GM21447 (cell line): ENCODE measurements at regions not wholly inside any gene's neighbourhood (a gene's known extent, or its start where the extent isn't known, plus 50 kb on each side); places are given as distances from the start of the nearest gene placed in this dataset.
"Not testable (repeated sequence)": the region's sequence is repeated elsewhere in the genome, so short reads cannot be mapped to it uniquely, and the experiment has no call there.

ENCODE experiments used
- ATAC-seq: cut with Tn5 transposase; IDR thresholded peaks from one replicate; pipeline ENCODE4 v1.9.1; 2021; ENCODE audit not compliant: unreplicated experiment

DNA sequence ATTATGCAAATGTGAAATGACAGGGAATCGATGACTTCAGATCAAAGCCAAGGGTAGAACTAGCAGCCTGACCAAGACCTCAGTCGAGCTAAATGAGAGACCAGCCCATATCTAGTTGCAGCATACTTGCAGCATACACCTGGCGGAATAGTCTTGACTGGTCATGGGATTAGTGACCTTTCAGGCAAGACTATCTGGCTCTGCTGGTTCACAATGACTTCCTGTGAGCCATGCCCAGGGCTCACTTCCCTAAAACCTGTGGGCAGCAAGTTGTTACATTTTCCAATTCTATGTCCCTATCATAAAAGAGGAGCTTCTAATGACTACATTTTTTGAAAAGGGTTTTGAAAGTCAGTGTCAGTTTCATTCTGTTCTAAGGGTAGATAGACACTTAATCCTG is 1624.9 kb upstream of the CELF4 start:
- ATAC-seq = no peak

DNA sequence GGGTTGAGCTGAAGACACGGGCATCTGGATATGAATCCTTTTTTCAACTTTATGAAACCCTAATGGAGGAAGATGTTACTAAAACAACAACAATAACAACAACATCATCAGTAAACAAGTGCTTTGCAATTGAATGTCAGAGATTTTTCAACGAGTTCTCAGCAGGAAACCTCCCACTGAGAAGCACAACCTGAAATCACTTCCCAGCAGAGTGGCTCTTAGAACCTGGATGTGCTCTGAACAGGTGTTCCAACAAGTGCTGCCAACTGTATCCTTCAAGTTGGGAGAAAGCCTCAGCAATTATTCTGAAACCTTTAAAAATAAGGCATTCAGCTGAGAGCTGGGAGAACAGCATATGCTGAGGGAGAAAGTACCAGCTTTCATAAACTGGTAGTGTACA is 1622.7 kb upstream of the CELF4 start:
- ATAC-seq = no peak

- no peak for ATAC-seq
Measured at GRCh38 chr18:39186008-39186407, 1620.4 kb upstream of the CELF4 start.

GRCh38 chr18:39184176-39184575 is 1618.6 kb upstream of the CELF4 start:
- no peak for ATAC-seq

- no peak for ATAC-seq
Measured at GRCh38 chr18:39178166-39178565, 1612.6 kb upstream of the CELF4 start.

GRCh38 chr18:39172695-39173421 is 1607.3 kb upstream of the CELF4 start:
- ATAC-seq = no peak

- no peak for ATAC-seq
Measured at GRCh38 chr18:39168723-39169122, 1603.1 kb upstream of the CELF4 start.

GRCh38 chr18:39167990-39168389 is 1602.4 kb upstream of the CELF4 start:
- no peak for ATAC-seq

- no peak for ATAC-seq
Measured at GRCh38 chr18:39166776-39167175, 1601.2 kb upstream of the CELF4 start.

- no peak for ATAC-seq
Measured at GRCh38 chr18:39162013-39162827, 1596.6 kb upstream of the CELF4 start.

DNA sequence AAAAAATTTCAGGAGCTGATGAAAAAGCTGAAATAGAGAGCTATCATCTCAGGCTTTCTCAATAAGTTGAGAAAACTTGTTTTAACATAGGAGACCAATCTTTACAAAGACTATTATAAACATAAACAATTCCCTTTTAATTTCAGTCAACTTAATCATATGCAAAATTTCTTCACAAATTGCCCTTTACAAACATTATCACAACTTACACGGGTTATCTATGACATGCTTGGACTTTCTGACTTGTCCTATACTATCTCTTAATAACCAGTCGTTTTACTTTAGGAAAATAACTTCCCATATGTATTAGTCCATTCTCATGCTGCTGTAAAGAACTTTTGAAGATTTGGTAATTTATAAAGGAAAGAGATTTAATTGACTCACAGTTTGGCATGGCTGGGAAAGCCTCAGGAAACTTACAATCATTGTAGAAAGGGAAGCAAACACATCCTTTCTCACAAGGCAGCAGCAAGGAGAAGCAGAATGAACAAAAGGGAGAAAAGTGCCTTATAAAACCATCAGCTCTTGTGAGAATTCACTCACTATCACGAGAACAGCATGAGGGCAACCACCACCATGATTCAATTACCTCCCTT is 1583.7 kb upstream of the CELF4 start:
- ATAC-seq = no peak

DNA sequence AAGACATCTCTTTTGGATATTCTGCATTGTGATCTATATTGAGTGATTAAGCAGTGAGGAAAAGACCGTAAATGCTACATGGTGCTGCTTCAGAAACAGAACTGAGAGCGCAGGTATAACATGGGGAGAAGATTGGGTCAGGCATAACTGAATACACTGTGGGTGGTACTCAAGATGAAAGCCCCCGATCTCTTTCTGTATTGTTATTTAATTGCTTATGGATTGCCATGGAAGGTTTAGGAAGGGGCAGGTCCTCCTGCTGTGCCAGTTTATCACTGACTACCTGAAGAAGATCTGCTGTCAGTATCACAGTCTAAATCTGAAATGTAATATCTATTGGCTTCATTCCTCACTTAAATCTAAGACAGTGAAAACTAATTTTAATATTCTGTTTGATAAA is 1568.7 kb upstream of the CELF4 start:
- ATAC-seq = no peak

DNA sequence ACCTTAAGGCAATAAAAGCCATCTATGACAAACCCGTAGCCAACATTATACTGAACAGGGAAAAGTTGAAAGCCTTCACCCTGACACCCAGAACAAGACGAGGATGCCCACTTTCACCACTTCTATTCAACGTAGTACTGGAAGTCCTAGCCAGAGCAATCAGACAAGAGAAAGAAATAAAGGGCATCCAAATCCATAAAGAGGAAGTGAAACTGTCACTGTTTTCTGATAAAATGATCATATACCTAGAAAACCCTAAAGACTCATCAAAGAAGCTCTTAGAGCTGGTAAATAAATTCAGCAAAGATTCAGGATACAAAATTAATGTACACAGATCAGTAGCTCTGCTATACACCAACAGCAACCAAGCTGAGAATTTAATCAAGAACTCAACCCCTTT is 1561.9 kb upstream of the CELF4 start:
- not testable (repeated sequence) for ATAC-seq

DNA sequence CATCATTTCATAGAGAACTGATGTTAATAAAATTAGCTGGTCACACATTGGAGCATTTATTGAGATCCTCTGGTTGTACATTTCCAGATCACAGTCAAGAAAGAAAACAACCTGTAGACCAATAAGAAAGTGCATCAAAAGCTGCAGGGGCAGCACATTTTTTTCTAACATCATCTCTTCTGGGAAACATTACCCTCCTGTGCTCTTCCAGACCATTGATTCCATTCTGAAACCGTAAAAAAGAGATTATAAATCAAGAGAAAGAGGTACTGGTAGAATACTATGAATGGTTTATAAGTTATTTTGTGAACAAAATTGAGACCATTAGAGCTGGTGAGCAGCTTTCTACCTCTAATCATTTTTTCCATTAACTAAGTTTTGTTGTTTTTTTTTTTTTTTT is 1548.2 kb upstream of the CELF4 start:
- ATAC-seq = no peak

DNA sequence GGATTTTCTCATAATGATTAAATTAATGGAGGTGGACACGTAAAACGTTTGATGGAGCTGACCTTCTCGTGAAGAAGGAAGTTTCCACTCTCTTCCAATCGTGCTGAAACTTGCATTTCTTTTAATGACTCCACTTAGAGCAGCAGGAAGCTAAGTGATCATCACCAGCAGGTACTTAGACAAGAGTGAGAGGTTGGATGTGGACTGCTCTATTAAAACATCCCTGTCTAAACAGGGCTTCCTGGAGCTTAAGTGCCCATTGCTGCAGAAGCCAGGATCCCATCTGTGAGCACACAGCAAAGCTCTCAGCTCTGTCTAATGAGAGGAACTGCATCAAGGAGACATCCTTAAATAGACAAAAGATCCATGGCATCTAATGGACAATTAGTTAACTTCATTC is 1539.5 kb upstream of the CELF4 start:
- no peak for ATAC-seq

DNA sequence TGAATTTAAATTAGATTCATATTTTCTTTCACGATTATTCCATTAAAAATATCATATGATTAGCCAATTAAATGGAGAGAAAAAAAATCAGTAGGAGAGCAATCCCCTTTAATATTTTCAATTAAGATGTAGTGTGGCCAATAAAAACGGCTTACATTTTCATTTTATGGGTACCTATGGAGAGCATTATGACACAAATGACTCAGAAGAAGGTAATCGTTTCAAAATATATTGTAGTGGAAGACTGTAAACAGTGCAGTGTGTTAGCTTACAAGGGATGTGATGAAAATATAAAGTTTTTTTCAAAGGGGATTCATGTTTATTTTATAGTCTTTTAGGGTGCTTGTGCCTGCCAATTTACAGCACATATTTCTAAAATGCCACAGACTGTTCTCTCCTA is 1507.4 kb upstream of the CELF4 start:
- ATAC-seq = no peak

DNA sequence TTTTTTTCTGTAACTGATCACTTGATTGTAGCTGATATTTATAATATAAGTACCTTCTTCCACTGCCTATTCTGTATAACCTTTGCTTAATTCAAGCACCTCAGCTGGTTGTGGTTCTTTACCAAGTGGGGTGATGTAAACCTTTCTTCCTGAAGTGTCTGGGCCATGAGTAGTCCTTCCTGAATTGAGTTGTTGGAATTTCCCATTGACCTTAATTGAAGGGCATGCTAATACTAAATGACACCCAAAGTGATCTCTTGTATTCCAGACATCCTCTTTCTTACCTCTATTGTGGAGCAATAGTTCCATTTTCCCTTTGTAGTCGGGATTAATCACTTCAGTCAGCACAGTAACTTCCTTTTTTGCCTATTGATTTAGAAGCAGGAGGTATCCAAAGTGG is 1496.8 kb upstream of the CELF4 start:
- ATAC-seq = no peak

DNA sequence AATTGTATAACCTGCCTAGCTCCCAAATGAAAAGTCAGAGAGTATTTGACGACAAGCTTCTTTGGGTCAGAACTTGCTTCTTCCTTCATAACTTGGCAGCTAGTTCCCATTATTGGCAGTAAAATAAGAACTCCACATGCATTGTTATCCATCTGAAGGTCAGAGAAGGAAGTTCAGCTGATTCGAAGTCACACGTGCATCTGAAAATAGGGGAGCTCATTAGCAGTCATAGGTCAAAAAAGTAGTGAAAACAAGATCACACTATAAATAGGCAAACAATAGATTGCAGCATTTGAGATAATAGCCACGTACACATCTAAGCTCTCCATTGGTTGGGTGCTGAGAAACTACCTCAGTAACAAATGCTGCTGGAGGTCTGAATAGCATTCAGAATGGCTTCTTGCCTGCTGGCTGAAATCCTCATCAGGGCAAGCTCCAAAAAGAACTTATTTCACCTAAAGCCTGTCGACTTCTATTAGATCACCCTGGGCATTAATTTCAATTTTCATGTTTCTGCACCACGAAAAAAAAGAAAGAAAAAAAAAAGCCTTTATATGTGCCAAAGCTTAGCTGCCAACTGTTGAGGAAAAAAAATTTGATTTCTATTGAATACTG is 1492.9 kb upstream of the CELF4 start:
- no peak for ATAC-seq

GRCh38 chr18:39057423-39058064 is 1491.9 kb upstream of the CELF4 start:
- no peak for ATAC-seq

GRCh38 chr18:39053571-39053970 is 1488.0 kb upstream of the CELF4 start:
- ATAC-seq = no peak

DNA sequence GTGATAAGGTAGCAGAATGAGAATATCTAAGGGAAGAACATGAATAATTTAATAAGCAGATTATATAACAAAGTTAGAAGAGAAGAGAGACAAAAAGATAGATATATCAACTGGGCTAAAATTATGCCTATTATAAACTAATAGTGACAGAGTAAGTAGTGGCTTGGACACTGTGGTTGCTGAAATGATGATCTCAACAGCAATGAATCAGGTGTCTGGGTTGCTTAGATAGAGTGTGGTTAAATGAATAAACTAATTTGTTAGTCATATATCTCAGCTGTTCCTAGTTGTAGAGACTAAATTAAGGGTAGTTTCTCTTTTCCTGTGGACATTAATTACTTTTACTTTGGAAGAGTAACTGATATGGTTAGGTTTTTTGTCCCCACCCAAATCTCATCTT is 1485.4 kb upstream of the CELF4 start:
- no peak for ATAC-seq
